OCI-LY3 (cell line): ENCODE measurements at regions not wholly inside any gene's neighbourhood (a gene's known extent, or its start where the extent isn't known, plus 50 kb on each side); places are given as distances from the start of the nearest gene placed in this dataset.

Experiments used
- H2AFZ ChIP-seq: fragments of 200-600, 300-600 bp; shearing (Covaris generic); 2 replicates; pipeline ENCODE4 v1.6.0; 2014; ENCODE audit warnings: antibody characterized with exemption, low read depth, low read length
- H3K27ac ChIP-seq: fragments of 200-600, 300-600 bp; sonication (generic); 2 replicates; pipeline ENCODE4 v1.5.1; 2014; ENCODE audit warnings: mild to moderate bottlenecking, low read length, moderate library complexity, mixed read lengths
- H3K27me3 ChIP-seq: fragments of 200-600, 300-600 bp; sonication (generic); 2 replicates; pipeline ENCODE4 v1.6.1; 2014; ENCODE audit warnings: low read depth, low read length, mixed read lengths
- H3K36me3 ChIP-seq: fragments of 200-600, 300-600 bp; sonication (generic); replicated peaks from 2 replicates; pipeline ENCODE3; 2014; ENCODE audit warnings: low read depth, low read length, mixed read lengths
- H3K4me1 ChIP-seq: fragments of 300-600, 200-600 bp; sonication (generic); 2 replicates; pipeline ENCODE4 v1.6.1; 2014; ENCODE audit warnings: low read length, mixed read lengths
- H3K4me2 ChIP-seq: fragments of 200-600, 300-600 bp; sonication (generic); 2 replicates; pipeline ENCODE4 v1.6.1; 2014; ENCODE audit warnings: low read length, mixed read lengths
- H3K4me3 ChIP-seq: fragments of 300-600, 200-600 bp; sonication (generic); 2 replicates; pipeline ENCODE4 v1.5.1; 2014; ENCODE audit warnings: antibody characterized with exemption, mild to moderate bottlenecking, low read length, moderate library complexity
- H3K79me2 ChIP-seq: fragments of 300-600, 200-600 bp; shearing (Covaris generic); 2 replicates; pipeline ENCODE4 v1.6.1; 2014; ENCODE audit warnings: mild to moderate bottlenecking, low read length, mixed read lengths
- H3K9ac ChIP-seq: fragments of 300-600, 200-600 bp; shearing (Covaris generic); 2 replicates; pipeline ENCODE4 v1.6.0; 2014; ENCODE audit warnings: mild to moderate bottlenecking, low read length, moderate library complexity
- H3K9me3 ChIP-seq: fragments of 200-600, 300-600 bp; shearing (Covaris generic); 2 replicates; pipeline ENCODE4 v1.6.1; 2014; ENCODE audit warnings: low read length, mixed read lengths; ENCODE audit not compliant: insufficient read depth
- H4K20me1 ChIP-seq: fragments of 200-600, 300-600 bp; sonication (generic); 2 replicates; pipeline ENCODE4 v1.6.1; 2016; ENCODE audit warnings: low read length, mixed read lengths; ENCODE audit not compliant: insufficient read depth
- EZH2phosphoT487 ChIP-seq: fragments of 200-600 bp; shearing (Covaris generic); IDR thresholded peaks from 2 replicates; pipeline ENCODE4 v1.6.1; 2018; ENCODE audit warnings: antibody characterized with exemption, mixed run types, low read depth
- TF ChIP-seq, protein P1 (sequence below): fragments of 200-600, 300-600 bp; sonication (generic); IDR thresholded peaks from 2 replicates; pipeline ENCODE4 v1.5.1; 2014; ENCODE audit warnings: antibody characterized with exemption, low read length, low read depth

DNA sequence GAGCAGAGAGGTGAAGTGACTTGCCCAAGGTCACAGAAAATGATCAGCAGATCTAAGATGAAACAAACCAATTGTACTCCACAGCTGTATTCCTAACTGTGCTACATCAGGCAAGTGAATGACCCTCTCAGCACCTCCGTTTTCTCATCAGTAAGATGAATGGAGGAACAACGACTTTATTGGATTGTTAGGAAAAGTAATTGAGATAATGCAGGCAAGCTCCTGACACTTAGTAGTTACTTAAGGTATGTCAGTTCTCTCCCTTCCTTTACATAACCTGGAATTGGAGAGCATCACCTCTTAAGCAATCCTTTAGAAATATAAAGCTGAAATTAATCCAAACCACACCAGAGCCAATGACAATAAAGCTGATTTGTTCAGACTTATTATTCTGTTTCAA, 451.2 kb upstream of the CD180 start:
- TF ChIP-seq, protein P1, sequence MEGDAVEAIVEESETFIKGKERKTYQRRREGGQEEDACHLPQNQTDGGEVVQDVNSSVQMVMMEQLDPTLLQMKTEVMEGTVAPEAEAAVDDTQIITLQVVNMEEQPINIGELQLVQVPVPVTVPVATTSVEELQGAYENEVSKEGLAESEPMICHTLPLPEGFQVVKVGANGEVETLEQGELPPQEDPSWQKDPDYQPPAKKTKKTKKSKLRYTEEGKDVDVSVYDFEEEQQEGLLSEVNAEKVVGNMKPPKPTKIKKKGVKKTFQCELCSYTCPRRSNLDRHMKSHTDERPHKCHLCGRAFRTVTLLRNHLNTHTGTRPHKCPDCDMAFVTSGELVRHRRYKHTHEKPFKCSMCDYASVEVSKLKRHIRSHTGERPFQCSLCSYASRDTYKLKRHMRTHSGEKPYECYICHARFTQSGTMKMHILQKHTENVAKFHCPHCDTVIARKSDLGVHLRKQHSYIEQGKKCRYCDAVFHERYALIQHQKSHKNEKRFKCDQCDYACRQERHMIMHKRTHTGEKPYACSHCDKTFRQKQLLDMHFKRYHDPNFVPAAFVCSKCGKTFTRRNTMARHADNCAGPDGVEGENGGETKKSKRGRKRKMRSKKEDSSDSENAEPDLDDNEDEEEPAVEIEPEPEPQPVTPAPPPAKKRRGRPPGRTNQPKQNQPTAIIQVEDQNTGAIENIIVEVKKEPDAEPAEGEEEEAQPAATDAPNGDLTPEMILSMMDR: no peak
- TF ChIP-seq EZH2phosphoT487: no peak
- no peaks in the 10 kb centered on the region for H3K9me3 ChIP-seq
- no peak overlapping the region for H3K4me2 ChIP-seq
- H3K27ac ChIP-seq: no peak overlapping the region
- H4K20me1 ChIP-seq: no peaks in the 10 kb centered on the region
- H3K79me2 ChIP-seq: no peaks in the 10 kb centered on the region
- H3K36me3 ChIP-seq: no peaks in the 10 kb centered on the region
- H3K27me3 ChIP-seq: no peaks in the 10 kb centered on the region
- no peak overlapping the region for H3K9ac ChIP-seq
- H3K4me3 ChIP-seq: no peak overlapping the region
- no peak overlapping the region for H2AFZ ChIP-seq
- H3K4me1 ChIP-seq: peaks cover 9% of the 10 kb centered on the region

DNA sequence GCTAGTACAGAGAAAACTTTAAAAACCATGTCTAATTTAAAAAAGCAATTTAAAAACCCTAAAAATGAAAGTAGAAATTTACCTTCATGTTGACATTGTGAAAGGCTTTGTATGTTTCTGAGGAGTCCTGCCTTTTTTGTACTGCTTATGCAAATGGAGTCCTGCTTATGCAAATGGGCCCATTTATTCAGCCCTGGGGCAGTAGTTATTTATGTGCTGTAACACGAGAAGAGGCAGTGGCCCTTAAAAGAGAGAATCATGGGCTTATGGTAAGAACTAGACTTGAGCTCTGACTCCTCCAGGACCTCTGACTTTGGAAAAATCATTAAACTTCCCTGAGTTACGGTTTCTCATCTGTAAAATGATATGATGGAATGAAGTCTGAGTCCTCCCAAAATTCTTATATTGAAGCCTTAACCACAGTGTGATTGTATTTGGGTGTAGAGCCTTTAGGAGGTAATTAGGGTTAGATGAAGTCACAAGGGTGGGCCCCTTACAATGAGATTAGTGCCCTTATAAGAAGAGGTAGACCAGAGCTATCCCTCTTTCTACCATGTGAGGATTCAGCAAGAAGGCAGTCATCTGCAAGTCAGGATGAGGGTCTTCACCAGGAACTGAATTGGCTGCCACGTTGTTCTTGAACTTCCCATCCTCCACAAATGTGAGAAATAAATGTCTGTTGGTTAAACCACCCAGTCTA, 447.8 kb upstream of the CD180 start:
- Histone ChIP-seq H4K20me1 (no peaks in the 10 kb centered on the region), H3K9me3 (no peaks in the 10 kb centered on the region), H2AFZ (no peak overlapping the region), H3K4me2 (no peak overlapping the region), H3K27me3 (no peaks in the 10 kb centered on the region), H3K36me3 (no peaks in the 10 kb centered on the region), H3K9ac (no peak overlapping the region), H3K4me3 (no peak overlapping the region), H3K4me1 (no peaks in the 10 kb centered on the region), H3K27ac (no peak overlapping the region), H3K79me2 (no peaks in the 10 kb centered on the region)
- no peak for TF ChIP-seq EZH2phosphoT487
- TF ChIP-seq, protein P1: no peak

- H3K9ac ChIP-seq: no peak overlapping the region
- no peaks in the 10 kb centered on the region for H4K20me1 ChIP-seq
- H3K9me3 ChIP-seq: no peaks in the 10 kb centered on the region
- H3K36me3 ChIP-seq: no peaks in the 10 kb centered on the region
- H3K79me2 ChIP-seq: no peaks in the 10 kb centered on the region
- no peak overlapping the region for H3K4me3 ChIP-seq
- no peak overlapping the region for H3K27ac ChIP-seq
- H3K27me3 ChIP-seq: no peaks in the 10 kb centered on the region
- no peak overlapping the region for H2AFZ ChIP-seq
- H3K4me1 ChIP-seq: no peaks in the 10 kb centered on the region
- H3K4me2 ChIP-seq: no peak overlapping the region
- no peak for TF ChIP-seq EZH2phosphoT487
- TF ChIP-seq, protein P1: no peak
These were observed 446.9 kb upstream of the CD180 start for GRCh38 chr5:67643536-67643935.

DNA sequence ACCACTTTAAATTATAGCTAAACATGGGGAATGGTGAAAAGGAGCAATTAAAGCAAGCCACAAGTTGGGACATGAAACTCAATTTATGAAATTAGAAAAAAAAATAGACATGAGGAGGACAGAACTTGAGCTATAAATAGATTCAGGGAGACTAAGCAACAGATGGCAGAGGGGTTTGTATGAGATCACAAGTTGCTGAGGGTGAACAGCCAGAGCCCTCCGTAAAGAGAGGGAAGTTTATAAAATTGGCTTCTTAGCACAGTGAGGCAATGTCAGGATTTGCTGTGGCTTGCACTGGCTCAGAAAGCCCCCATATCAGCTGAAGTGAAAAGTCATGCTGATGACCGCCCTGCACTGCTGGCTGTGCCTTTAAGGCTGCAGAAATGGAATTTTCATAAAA, 443.4 kb upstream of the CD180 start:
- H3K4me1 ChIP-seq: no peaks in the 10 kb centered on the region
- no peak overlapping the region for H3K9ac ChIP-seq
- H3K27me3 ChIP-seq: no peaks in the 10 kb centered on the region
- no peak overlapping the region for H2AFZ ChIP-seq
- no peaks in the 10 kb centered on the region for H3K9me3 ChIP-seq
- H4K20me1 ChIP-seq: no peaks in the 10 kb centered on the region
- H3K36me3 ChIP-seq: no peaks in the 10 kb centered on the region
- H3K4me3 ChIP-seq: no peak overlapping the region
- TF ChIP-seq EZH2phosphoT487: no peak
- TF ChIP-seq, protein P1: no peak
- H3K79me2 ChIP-seq: no peaks in the 10 kb centered on the region
- H3K4me2 ChIP-seq: no peak overlapping the region
- H3K27ac ChIP-seq: no peak overlapping the region
